NCI-H460 (cell line): ENCODE measurements at regions not wholly inside any gene's neighbourhood (a gene's known extent, or its start where the extent isn't known, plus 50 kb on each side); places are given as distances from the start of the nearest gene placed in this dataset.

Experiments
- DNase-seq: peaks from one replicate; pipeline ENCODE4 v3.0.0-alpha.2; 2016; ENCODE audit warnings: low read depth; ENCODE audit errors: extremely low read depth

GRCh38 chr3:34276342-34276741 is 477.9 kb downstream of the PDCD6IP start:
- no peak for DNase-seq

GRCh38 chr3:34277110-34277509 is 478.7 kb downstream of the PDCD6IP start:
- DNase-seq, result no peak

- DNase-seq, result no peak
Observed at GRCh38 chr3:34279901-34280300, 481.5 kb downstream of the PDCD6IP start.

- no peak for DNase-seq
Observed at GRCh38 chr3:34283751-34284150, 485.3 kb downstream of the PDCD6IP start.

- DNase-seq, result no peak
Observed at GRCh38 chr3:34284959-34285826, 486.8 kb downstream of the PDCD6IP start.

GRCh38 chr3:34285827-34286188 is 487.4 kb downstream of the PDCD6IP start:
- no peak for DNase-seq

GRCh38 chr3:34292605-34293300 is 494.3 kb downstream of the PDCD6IP start:
- no peak for DNase-seq

- DNase-seq, result no peak
Observed at GRCh38 chr3:34294240-34294639, 495.8 kb downstream of the PDCD6IP start.

- no peak for DNase-seq
Observed at GRCh38 chr3:34296796-34297195, 498.4 kb downstream of the PDCD6IP start.

GRCh38 chr3:34298653-34299052 is 500.2 kb downstream of the PDCD6IP start:
- DNase-seq, result no peak

GRCh38 chr3:34300621-34301020 is 502.2 kb downstream of the PDCD6IP start:
- DNase-seq, result no peak

GRCh38 chr3:34301313-34301712 is 502.9 kb downstream of the PDCD6IP start:
- no peak for DNase-seq

- no peak for DNase-seq
Observed at GRCh38 chr3:34305266-34305665, 506.8 kb downstream of the PDCD6IP start.

GRCh38 chr3:34312684-34313083 is 514.3 kb downstream of the PDCD6IP start:
- no peak for DNase-seq

GRCh38 chr3:34319881-34320280 is 521.5 kb downstream of the PDCD6IP start:
- DNase-seq, result no peak

- DNase-seq, result no peak
Observed at GRCh38 chr3:34323517-34323916, 525.1 kb downstream of the PDCD6IP start.

- no peak for DNase-seq
Observed at GRCh38 chr3:34346656-34347055, 548.2 kb downstream of the PDCD6IP start.

- no peak for DNase-seq
Observed at GRCh38 chr3:34351882-34352777, 553.7 kb downstream of the PDCD6IP start.

- DNase-seq, result no peak
Observed at GRCh38 chr3:34352778-34353331, 554.4 kb downstream of the PDCD6IP start.

GRCh38 chr3:34357461-34357860 is 559.0 kb downstream of the PDCD6IP start:
- no peak for DNase-seq

GRCh38 chr3:34359064-34359463 is 560.6 kb downstream of the PDCD6IP start:
- DNase-seq, result no peak
